Heart right ventricle (tissue), 16 donors: ENCODE measurements at regions not wholly inside any gene's neighbourhood (a gene's known extent, or its start where the extent isn't known, plus 50 kb on each side); places are given as distances from the start of the nearest gene placed in this dataset.

ENCODE experiments used
- ATAC-seq, 8 donors: fragments of 200-7000 bp; cut with Tn5 transposase; one replicate each; pipeline ENCODE4 v1.9.1; 2020; ENCODE audit warnings: mild to moderate bottlenecking in 8 of 8, moderate library complexity in 8 of 8, moderate number of reproducible peaks in 1 of 8
- DNase-seq, 2 donors: peaks; one replicate each; pipeline ENCODE4 v3.0.0-alpha.2; 2020
- H3K27ac ChIP-seq, 10 donors: fragments of 200-600 bp; sonication (generic) in 2 of 10; one replicate each; pipeline versions ENCODE4 v1.5.0 to v1.8.0; 2020 to 2022; ENCODE audit warnings: mild to moderate bottlenecking in 3 of 10
- H3K27me3 ChIP-seq, 7 donors: fragments of 200-600 bp; one replicate each; pipeline ENCODE4 v1.8.0; 2021 to 2022; ENCODE audit warnings: mild to moderate bottlenecking in 2 of 7
- H3K36me3 ChIP-seq, 9 donors: fragments of 200-600 bp; sonication (generic) in 1 of 9; one replicate each; pipeline versions ENCODE4 v1.5.0 to v1.8.0; 2020 to 2022; ENCODE audit warnings: mild to moderate bottlenecking in 2 of 9
- H3K4me1 ChIP-seq, 9 donors: fragments of 200-600 bp; sonication (generic) in 1 of 9; one replicate each; pipeline versions ENCODE4 v1.5.0 to v1.8.0; 2020 to 2022; ENCODE audit warnings: mild to moderate bottlenecking in 4 of 9
- H3K4me3 ChIP-seq, 10 donors: fragments of 200-600 bp; sonication (generic) in 2 of 10; one replicate each; pipeline versions ENCODE4 v1.5.0 to v1.8.0; 2020 to 2022; ENCODE audit warnings: mild to moderate bottlenecking in 7 of 10, moderate library complexity in 2 of 10
- H3K9me3 ChIP-seq, 11 donors: fragments of 200-600 bp in 10 of 11; sonication (generic) in 2 of 11; one replicate each; pipeline versions ENCODE4 v1.5.0 to v1.8.0; 2013 to 2022; ENCODE audit warnings: mild to moderate bottlenecking in 2 of 11, control low read depth in 1 of 11, moderate library complexity in 1 of 11
- CTCF ChIP-seq, 9 donors: fragments of 200-600 bp; sonication (generic) in 2 of 9; IDR thresholded peaks; one replicate each; pipeline versions ENCODE4 v1.5.0 to v1.8.0; 2021 to 2022; ENCODE audit warnings: antibody characterized with exemption in 9 of 9, mild to moderate bottlenecking in 5 of 9, moderate library complexity in 1 of 9
- WGBS, 2 donors: extraction: QIAGEN DNeasy Blood & Tissue Kit; methylation state at CpG; one replicate each; pipeline ENCODE4 v1.1.7; 2013; ENCODE audit warnings: inconsistent platforms in 1 of 2; 5-methylcytosine and 5-hydroxymethylcytosine counted together
- intact Hi-C, 10 donors: fragments of 100-400 bp; cut with DNase I; formaldehyde crosslinking; loops; one replicate each; pipeline versions ENCODE4 v1.11.1 to v1.14.2; 2022
- donor health status: Arrhythmogenic right ventricular cardiomyopathy.
- donor health status: ischemic (EF 13 %, LVEDD 7.1; RV severe dilation, severe dysfunction).
- donor health status: healthy with polysubstance abuse.
- donor health status: DM: no; HTN: yes; CAD: no.
- donor health status: DM: no; HTN: no; CAD: no.
- donor health status: ischemic (EF 25% LVEDD 6.9; RV normal size, moderate dysfunction).
- donor health status: ischemic (EF 25% LVEDD 5.7; RV mildly dilated, moderate dysfunction).
- donor health status: healthy.
- donor health status: DM: yes; HTN: yes; CAD: no.
- donor health status: Ischemic cardiomyopathy.
- donor health status: ischemic (EF 35%, LVEDD 5.7; RV mildly dilated, moderate dysfunction).
- donor health status: nonischemic (EF 11% LVEDD 7.7; RV severe dilation, severe dysfunction).
- donor health status: DM: yes; HTN: yes; CAD: no.
- donor health status: PGD.
- donor health status: ischemic (EF 29% LVEDD 5.4; RV normal size, mild dysfunction).
- donor health status: nonischemic (EF 23%, LVEDD 6.1; RV moderate dilation, normal function).

GRCh38 chr3:80215191-80215590 is 447.4 kb upstream of the ROBO1 start:
- no peaks in the 10 kb centered on the region for H3K36me3 ChIP-seq
- no peak overlapping the region for H3K4me3 ChIP-seq
- H3K9me3 ChIP-seq: peaks cover 0 to 8% (median 0%) of the 10 kb centered on the region in 11 donors
- no peak for DNase-seq
- intact Hi-C loops: no loop called here
- TF ChIP-seq CTCF (IDR thresholded peaks at IDR 0.05): no peak
- no peak for ATAC-seq
- no peaks in the 10 kb centered on the region for H3K27me3 ChIP-seq
- no peaks in the 10 kb centered on the region for H3K4me1 ChIP-seq
- no peak overlapping the region for H3K27ac ChIP-seq
- 80 to 81% methylated on average over 2 of the region's 2 CpGs for WGBS, 2 donors

- DNase-seq (no peak), ATAC-seq (no peak)
- Histone ChIP-seq H3K4me1 (no peaks in the 10 kb centered on the region), H3K27ac (no peak overlapping the region), H3K27me3 (no peaks in the 10 kb centered on the region), H3K4me3 (no peak overlapping the region), H3K9me3 (peaks cover 0 to 14% (median 0%) of the 10 kb centered on the region in 11 donors), H3K36me3 (no peaks in the 10 kb centered on the region)
- TF ChIP-seq CTCF (IDR thresholded peaks at IDR 0.05): no peak
- 44 to 51% methylated on average over 4 of the region's 4 CpGs for WGBS, 2 donors
- intact Hi-C loops: no loop called here
These were observed 445.3 kb upstream of the ROBO1 start for GRCh38 chr3:80213086-80213485.

- H3K27ac ChIP-seq: no peak overlapping the region
- intact Hi-C loops: no loop called here
- DNase-seq (no peak), ATAC-seq (no peak)
- no peaks in the 10 kb centered on the region for H3K27me3 ChIP-seq
- H3K36me3 ChIP-seq: no peaks in the 10 kb centered on the region
- no peaks in the 10 kb centered on the region for H3K4me1 ChIP-seq
- 55 to 72% methylated on average over 3 of the region's 3 CpGs for WGBS, 2 donors
- TF ChIP-seq CTCF (IDR thresholded peaks at IDR 0.05): no peak
- H3K9me3 ChIP-seq: peaks cover 0 to 18% (median 0%) of the 10 kb centered on the region in 11 donors
- no peak overlapping the region for H3K4me3 ChIP-seq
These were observed 425.1 kb upstream of the ROBO1 start for GRCh38 chr3:80192936-80193335.

GRCh38 chr3:80190051-80190450 is 422.3 kb upstream of the ROBO1 start:
- intact Hi-C loops: no loop called here
- no peak for TF ChIP-seq CTCF (IDR thresholded peaks at IDR 0.05)
- ATAC-seq (no peak), DNase-seq (no peak)
- Histone ChIP-seq H3K4me3 (no peak overlapping the region), H3K36me3 (no peaks in the 10 kb centered on the region), H3K4me1 (no peaks in the 10 kb centered on the region), H3K27me3 (no peaks in the 10 kb centered on the region), H3K27ac (no peak overlapping the region), H3K9me3 (peaks cover 0 to 2% (median 0%) of the 10 kb centered on the region in 11 donors)
- 12 to 14% methylated on average over 3 of the region's 3 CpGs for WGBS, 2 donors

- WGBS, 2 donors: 88 to 89% methylated on average over 2 of the region's 2 CpGs
- no peaks in the 10 kb centered on the region for H3K27me3 ChIP-seq
- no peaks in the 10 kb centered on the region for H3K36me3 ChIP-seq
- intact Hi-C loops: no loop called here
- no peak overlapping the region for H3K27ac ChIP-seq
- ATAC-seq (no peak), DNase-seq (no peak)
- TF ChIP-seq CTCF (IDR thresholded peaks at IDR 0.05): no peak
- H3K4me3 ChIP-seq: no peak overlapping the region
- H3K9me3 ChIP-seq: no peaks in the 10 kb centered on the region
- H3K4me1 ChIP-seq: no peaks in the 10 kb centered on the region
These were observed 420.2 kb upstream of the ROBO1 start for GRCh38 chr3:80187981-80188380.
